H1 (cell line): ENCODE measurements at regions not wholly inside any gene's neighbourhood (a gene's known extent, or its start where the extent isn't known, plus 50 kb on each side); places are given as distances from the start of the nearest gene placed in this dataset.

Source experiments
- CBX5 ChIP-seq: fragments of 300-800, 300-1000 bp; sonication (generic); IDR thresholded peaks from 2 replicates; pipeline ENCODE4 v1.7.1; 2016; ENCODE audit warnings: antibody characterized with exemption, low read length, low read depth
- SIRT6 ChIP-seq: IDR thresholded peaks from one replicate; pipeline ENCODE4 v1.7.1; 2012; ENCODE audit warnings: low read length, inconsistent platforms
- SP2 ChIP-seq: IDR thresholded peaks from 2 replicates; pipeline ENCODE4 v1.6.1; 2012; ENCODE audit warnings: mild to moderate bottlenecking, low read length, inconsistent platforms
- TF ChIP-seq, protein P1 (sequence below): fragments of 300-600 bp; sonication (generic); IDR thresholded peaks from 2 replicates; pipeline ENCODE4 v1.7.1; 2012; ENCODE audit warnings: low read length, moderate library complexity, mild to moderate bottlenecking, inconsistent platforms; ENCODE audit not compliant: insufficient replicate concordance

- TF ChIP-seq, protein P1, sequence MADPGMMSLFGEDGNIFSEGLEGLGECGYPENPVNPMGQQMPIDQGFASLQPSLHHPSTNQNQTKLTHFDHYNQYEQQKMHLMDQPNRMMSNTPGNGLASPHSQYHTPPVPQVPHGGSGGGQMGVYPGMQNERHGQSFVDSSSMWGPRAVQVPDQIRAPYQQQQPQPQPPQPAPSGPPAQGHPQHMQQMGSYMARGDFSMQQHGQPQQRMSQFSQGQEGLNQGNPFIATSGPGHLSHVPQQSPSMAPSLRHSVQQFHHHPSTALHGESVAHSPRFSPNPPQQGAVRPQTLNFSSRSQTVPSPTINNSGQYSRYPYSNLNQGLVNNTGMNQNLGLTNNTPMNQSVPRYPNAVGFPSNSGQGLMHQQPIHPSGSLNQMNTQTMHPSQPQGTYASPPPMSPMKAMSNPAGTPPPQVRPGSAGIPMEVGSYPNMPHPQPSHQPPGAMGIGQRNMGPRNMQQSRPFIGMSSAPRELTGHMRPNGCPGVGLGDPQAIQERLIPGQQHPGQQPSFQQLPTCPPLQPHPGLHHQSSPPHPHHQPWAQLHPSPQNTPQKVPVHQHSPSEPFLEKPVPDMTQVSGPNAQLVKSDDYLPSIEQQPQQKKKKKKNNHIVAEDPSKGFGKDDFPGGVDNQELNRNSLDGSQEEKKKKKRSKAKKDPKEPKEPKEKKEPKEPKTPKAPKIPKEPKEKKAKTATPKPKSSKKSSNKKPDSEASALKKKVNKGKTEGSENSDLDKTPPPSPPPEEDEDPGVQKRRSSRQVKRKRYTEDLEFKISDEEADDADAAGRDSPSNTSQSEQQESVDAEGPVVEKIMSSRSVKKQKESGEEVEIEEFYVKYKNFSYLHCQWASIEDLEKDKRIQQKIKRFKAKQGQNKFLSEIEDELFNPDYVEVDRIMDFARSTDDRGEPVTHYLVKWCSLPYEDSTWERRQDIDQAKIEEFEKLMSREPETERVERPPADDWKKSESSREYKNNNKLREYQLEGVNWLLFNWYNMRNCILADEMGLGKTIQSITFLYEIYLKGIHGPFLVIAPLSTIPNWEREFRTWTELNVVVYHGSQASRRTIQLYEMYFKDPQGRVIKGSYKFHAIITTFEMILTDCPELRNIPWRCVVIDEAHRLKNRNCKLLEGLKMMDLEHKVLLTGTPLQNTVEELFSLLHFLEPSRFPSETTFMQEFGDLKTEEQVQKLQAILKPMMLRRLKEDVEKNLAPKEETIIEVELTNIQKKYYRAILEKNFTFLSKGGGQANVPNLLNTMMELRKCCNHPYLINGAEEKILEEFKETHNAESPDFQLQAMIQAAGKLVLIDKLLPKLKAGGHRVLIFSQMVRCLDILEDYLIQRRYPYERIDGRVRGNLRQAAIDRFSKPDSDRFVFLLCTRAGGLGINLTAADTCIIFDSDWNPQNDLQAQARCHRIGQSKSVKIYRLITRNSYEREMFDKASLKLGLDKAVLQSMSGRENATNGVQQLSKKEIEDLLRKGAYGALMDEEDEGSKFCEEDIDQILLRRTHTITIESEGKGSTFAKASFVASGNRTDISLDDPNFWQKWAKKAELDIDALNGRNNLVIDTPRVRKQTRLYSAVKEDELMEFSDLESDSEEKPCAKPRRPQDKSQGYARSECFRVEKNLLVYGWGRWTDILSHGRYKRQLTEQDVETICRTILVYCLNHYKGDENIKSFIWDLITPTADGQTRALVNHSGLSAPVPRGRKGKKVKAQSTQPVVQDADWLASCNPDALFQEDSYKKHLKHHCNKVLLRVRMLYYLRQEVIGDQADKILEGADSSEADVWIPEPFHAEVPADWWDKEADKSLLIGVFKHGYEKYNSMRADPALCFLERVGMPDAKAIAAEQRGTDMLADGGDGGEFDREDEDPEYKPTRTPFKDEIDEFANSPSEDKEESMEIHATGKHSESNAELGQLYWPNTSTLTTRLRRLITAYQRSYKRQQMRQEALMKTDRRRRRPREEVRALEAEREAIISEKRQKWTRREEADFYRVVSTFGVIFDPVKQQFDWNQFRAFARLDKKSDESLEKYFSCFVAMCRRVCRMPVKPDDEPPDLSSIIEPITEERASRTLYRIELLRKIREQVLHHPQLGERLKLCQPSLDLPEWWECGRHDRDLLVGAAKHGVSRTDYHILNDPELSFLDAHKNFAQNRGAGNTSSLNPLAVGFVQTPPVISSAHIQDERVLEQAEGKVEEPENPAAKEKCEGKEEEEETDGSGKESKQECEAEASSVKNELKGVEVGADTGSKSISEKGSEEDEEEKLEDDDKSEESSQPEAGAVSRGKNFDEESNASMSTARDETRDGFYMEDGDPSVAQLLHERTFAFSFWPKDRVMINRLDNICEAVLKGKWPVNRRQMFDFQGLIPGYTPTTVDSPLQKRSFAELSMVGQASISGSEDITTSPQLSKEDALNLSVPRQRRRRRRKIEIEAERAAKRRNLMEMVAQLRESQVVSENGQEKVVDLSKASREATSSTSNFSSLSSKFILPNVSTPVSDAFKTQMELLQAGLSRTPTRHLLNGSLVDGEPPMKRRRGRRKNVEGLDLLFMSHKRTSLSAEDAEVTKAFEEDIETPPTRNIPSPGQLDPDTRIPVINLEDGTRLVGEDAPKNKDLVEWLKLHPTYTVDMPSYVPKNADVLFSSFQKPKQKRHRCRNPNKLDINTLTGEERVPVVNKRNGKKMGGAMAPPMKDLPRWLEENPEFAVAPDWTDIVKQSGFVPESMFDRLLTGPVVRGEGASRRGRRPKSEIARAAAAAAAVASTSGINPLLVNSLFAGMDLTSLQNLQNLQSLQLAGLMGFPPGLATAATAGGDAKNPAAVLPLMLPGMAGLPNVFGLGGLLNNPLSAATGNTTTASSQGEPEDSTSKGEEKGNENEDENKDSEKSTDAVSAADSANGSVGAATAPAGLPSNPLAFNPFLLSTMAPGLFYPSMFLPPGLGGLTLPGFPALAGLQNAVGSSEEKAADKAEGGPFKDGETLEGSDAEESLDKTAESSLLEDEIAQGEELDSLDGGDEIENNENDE: no peak
- TF ChIP-seq CBX5 (no peak), SP2 (no peak), SIRT6 (no peak)
Observed at GRCh38 chr19:29886586-29886985, 55.5 kb upstream of the URI1 start (continued).
